T-helper 17 cell (primary cell): ENCODE measurements at regions not wholly inside any gene's neighbourhood (a gene's known extent, or its start where the extent isn't known, plus 50 kb on each side); places are given as distances from the start of the nearest gene placed in this dataset.

Experiments
- ATAC-seq: fragments of 150-1000 bp; cut with Tn5 transposase; 2 replicates; pipeline ENCODE4 v1.10.0; 2021; ENCODE audit warnings: mild to moderate bottlenecking, moderate library complexity
- DNase-seq, 3 donors: peaks; one replicate each; pipeline versions ENCODE4 v3.0.0 to v3.0.0-alpha.2; 2020 to 2021
- H3K9me3 ChIP-seq: one replicate; pipeline ENCODE4 v1.7.0; 2013; ENCODE audit warnings: low read length, mild to moderate bottlenecking; ENCODE audit not compliant: control insufficient read depth, poor library complexity, severe bottlenecking
- H3K27ac Mint-ChIP-seq: one replicate; pipeline ENCODE4 v1.8.0; 2022; ENCODE audit warnings: mild to moderate bottlenecking, moderate library complexity, mixed read lengths
- H3K27me3 Mint-ChIP-seq: one replicate; pipeline ENCODE4 v1.8.0; 2022; ENCODE audit warnings: mixed read lengths
- H3K36me3 Mint-ChIP-seq: one replicate; pipeline ENCODE4 v1.8.0; 2022; ENCODE audit warnings: low read depth, mixed read lengths
- H3K4me1 Mint-ChIP-seq: one replicate; pipeline ENCODE4 v1.8.0; 2022; ENCODE audit warnings: mild to moderate bottlenecking, mixed read lengths
- H3K4me3 Mint-ChIP-seq: one replicate; pipeline ENCODE4 v1.8.0; 2022; ENCODE audit warnings: mild to moderate bottlenecking, moderate library complexity, mixed read lengths

DNA sequence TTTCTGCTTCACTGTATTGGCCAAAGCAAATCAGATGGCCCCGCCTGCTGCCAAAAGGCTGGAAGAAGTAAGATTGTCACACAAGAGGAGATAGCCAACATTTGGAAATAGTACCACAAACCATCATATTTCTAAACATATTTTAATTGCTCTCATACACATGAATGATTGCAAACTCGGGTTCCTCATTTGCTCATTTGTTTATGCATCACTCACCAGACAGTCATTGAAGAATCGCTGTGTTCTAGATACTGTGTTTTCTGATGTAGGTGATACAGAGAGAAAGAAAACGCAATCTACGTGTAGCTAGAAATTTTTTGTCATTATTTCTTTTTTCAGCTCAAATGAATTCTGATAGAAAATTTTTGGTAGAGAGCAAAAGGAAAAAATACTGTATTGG lies 1103.4 kb downstream of the TSN start:
- H3K4me3 Mint-ChIP-seq = no peak overlapping the region
- H3K27ac Mint-ChIP-seq = no peak overlapping the region
- no peaks in the 10 kb centered on the region for H3K9me3 ChIP-seq
- ATAC-seq (no peak), DNase-seq (no peak)
- no peaks in the 10 kb centered on the region for H3K27me3 Mint-ChIP-seq
- no peaks in the 10 kb centered on the region for H3K4me1 Mint-ChIP-seq
- no peaks in the 10 kb centered on the region for H3K36me3 Mint-ChIP-seq

DNA sequence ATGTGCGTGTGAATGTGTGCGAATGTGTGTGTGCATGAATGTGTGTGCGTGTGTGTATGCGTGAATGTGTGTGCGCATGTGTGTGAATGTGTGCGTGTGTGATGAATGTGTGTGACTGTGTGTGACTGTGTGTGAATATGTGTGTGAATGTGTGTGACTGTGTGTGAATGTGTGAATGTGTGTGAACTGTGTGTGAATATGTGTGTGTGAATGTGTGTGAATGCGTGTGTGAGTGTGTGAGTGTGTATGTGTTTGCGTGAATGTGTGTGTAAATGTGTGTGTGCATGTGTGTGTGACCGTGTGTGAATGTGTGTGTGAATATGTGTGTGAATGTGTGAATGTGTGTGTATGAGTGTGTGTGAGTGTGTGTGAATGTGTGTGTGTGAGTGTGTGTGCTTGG lies 1103.8 kb downstream of the TSN start:
- no peaks in the 10 kb centered on the region for H3K36me3 Mint-ChIP-seq
- H3K9me3 ChIP-seq = no peaks in the 10 kb centered on the region
- no peak overlapping the region for H3K4me3 Mint-ChIP-seq
- no peak for ATAC-seq
- DNase-seq = no peak
- H3K4me1 Mint-ChIP-seq = no peaks in the 10 kb centered on the region
- H3K27ac Mint-ChIP-seq = no peak overlapping the region
- no peaks in the 10 kb centered on the region for H3K27me3 Mint-ChIP-seq

DNA sequence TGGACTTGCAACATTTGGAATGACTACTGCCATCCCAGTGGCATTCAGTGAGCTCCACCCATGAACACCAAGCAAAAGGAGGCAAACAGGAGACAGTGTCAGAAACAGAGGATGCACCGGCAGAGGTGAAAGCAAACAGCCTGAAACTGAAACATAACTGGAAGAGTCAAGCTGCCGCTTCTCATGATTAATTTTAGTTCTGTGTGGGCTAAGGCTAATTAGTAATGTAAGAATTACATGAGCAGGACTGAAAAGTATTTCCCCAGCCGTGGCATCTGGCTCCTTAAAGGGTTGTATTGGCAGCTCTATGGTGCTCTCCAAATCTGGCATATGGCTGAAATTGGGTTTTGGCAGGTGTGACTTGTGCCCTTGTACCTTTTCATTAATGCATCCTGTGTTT lies 1108.1 kb downstream of the TSN start:
- DNase-seq = no peak
- no peaks in the 10 kb centered on the region for H3K9me3 ChIP-seq
- no peaks in the 10 kb centered on the region for H3K27me3 Mint-ChIP-seq
- no peak overlapping the region for H3K27ac Mint-ChIP-seq
- no peak overlapping the region for H3K4me3 Mint-ChIP-seq
- no peak for ATAC-seq
- no peaks in the 10 kb centered on the region for H3K4me1 Mint-ChIP-seq
- no peaks in the 10 kb centered on the region for H3K36me3 Mint-ChIP-seq

DNA sequence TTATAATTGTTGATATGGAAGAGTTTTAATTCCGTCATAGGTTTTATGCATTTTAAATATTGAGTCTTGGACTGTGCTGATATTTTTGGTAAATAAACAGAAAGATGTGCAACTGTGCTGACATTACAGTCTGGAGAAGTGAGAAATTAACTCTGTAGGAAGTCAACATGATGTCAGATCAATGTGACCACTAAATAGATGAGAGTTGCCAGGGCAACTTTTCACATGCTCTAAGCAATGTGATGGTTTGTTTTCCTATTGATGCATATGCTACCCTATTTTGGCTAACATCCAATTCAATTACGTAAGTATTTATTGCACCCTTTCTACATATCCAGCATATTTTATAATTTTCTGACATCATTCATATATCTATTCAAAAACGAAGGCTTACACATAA lies 1109.3 kb downstream of the TSN start:
- ATAC-seq = no peak
- Mint-ChIP-seq H3K4me1 (no peaks in the 10 kb centered on the region), H3K36me3 (no peaks in the 10 kb centered on the region), H3K4me3 (no peak overlapping the region), H3K27ac (no peak overlapping the region), H3K27me3 (no peaks in the 10 kb centered on the region)
- DNase-seq = no peak
- no peaks in the 10 kb centered on the region for H3K9me3 ChIP-seq

DNA sequence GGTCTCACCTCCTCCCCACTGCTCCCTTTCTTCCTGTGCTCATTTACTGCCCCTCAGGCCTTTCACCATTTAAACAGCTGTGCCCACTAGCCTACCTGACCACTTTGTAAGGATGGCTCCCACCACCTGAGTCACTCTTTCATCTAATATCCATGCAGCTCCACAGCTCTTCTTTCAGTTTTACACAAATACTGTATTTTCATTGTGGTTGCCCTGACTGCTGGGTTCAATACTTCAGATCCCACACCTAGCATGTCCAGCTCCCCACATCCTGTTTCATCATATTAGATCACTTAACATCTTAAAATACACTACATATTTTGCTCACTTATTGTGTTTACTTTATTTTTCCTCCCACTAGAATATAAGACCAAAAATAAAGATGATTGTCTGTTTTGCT lies 1110.6 kb downstream of the TSN start:
- no peaks in the 10 kb centered on the region for H3K36me3 Mint-ChIP-seq
- ATAC-seq (no peak), DNase-seq (no peak)
- no peak overlapping the region for H3K27ac Mint-ChIP-seq
- H3K27me3 Mint-ChIP-seq = no peaks in the 10 kb centered on the region
- no peaks in the 10 kb centered on the region for H3K4me1 Mint-ChIP-seq
- no peak overlapping the region for H3K4me3 Mint-ChIP-seq
- no peaks in the 10 kb centered on the region for H3K9me3 ChIP-seq

DNA sequence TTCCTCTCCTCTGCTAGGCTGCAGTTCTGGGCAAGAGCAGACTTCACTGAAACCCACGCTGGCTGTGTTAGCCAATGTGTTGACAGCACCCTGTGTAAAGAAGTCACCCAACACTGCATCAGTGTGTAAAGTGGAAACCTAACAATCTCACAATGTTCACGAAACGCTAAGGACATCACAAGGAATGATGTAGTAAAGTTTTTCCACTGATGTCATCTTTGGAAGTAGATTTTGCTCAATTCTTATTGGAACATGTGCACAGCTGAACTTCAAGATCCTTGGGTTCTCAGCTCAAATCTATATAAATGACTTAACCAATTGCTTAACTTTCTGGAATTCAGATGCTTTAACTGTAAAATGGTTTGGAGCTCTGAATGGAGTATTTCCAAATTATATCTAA lies 1112.5 kb downstream of the TSN start:
- no peak overlapping the region for H3K4me3 Mint-ChIP-seq
- no peaks in the 10 kb centered on the region for H3K4me1 Mint-ChIP-seq
- H3K27me3 Mint-ChIP-seq = no peaks in the 10 kb centered on the region
- DNase-seq (no peak), ATAC-seq (no peak)
- no peaks in the 10 kb centered on the region for H3K36me3 Mint-ChIP-seq
- no peak overlapping the region for H3K27ac Mint-ChIP-seq
- no peaks in the 10 kb centered on the region for H3K9me3 ChIP-seq

DNA sequence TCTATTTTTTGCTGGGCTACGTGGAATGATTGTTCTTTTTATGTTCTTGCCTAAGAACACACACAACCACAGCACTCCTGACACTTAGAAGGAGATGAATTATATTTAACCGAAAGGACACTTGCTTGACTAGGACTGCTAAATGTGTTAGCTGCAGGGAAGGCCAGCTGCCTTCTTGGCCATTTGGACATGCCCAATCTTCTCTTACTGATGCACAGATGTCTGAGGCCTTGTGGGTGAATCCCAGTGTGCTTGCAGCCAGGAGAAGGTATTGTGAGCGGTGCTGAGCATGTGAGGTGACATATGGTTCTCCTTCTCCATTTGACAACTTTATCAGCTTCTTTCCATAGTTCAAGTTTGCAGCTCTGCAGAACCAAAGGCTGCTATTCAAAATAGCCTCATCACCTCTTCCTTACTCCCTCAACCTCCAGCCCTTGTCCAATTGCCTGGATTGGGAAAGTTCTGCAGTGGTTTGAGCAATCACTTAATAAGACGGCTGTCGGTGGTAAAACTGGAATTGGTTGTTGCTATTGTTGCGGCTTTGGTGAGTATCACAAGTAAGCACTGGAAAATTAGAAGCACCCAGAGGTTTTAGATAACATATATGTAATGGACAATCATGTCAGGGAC lies 1113.3 kb downstream of the TSN start:
- no peak for DNase-seq
- Mint-ChIP-seq H3K36me3 (no peaks in the 10 kb centered on the region), H3K4me3 (no peak overlapping the region), H3K27ac (no peak overlapping the region), H3K4me1 (no peaks in the 10 kb centered on the region), H3K27me3 (no peaks in the 10 kb centered on the region)
- no peaks in the 10 kb centered on the region for H3K9me3 ChIP-seq
- ATAC-seq = no peak

DNA sequence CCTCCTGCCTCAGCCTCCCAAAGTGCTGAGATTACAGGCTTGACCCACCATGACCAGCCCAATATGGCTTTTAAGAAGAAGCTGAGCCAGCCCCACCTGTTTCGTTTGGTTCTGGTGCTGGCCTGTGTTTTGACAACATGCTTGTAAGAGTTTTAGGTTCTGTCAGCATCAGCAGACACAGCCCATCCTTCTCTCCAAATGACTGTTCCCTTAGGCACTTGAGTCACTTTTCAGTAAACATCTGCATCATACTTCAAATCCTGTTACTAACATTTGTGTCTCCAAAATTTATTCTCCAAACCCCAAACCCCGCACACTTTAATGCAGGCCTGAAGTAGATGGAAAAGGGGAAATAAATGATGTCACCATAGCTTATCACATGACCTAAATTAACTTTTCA lies 1118.5 kb downstream of the TSN start:
- Mint-ChIP-seq H3K4me1 (no peaks in the 10 kb centered on the region), H3K36me3 (no peaks in the 10 kb centered on the region), H3K4me3 (no peak overlapping the region), H3K27ac (no peak overlapping the region), H3K27me3 (no peaks in the 10 kb centered on the region)
- ATAC-seq (no peak), DNase-seq (no peak)
- no peaks in the 10 kb centered on the region for H3K9me3 ChIP-seq

DNA sequence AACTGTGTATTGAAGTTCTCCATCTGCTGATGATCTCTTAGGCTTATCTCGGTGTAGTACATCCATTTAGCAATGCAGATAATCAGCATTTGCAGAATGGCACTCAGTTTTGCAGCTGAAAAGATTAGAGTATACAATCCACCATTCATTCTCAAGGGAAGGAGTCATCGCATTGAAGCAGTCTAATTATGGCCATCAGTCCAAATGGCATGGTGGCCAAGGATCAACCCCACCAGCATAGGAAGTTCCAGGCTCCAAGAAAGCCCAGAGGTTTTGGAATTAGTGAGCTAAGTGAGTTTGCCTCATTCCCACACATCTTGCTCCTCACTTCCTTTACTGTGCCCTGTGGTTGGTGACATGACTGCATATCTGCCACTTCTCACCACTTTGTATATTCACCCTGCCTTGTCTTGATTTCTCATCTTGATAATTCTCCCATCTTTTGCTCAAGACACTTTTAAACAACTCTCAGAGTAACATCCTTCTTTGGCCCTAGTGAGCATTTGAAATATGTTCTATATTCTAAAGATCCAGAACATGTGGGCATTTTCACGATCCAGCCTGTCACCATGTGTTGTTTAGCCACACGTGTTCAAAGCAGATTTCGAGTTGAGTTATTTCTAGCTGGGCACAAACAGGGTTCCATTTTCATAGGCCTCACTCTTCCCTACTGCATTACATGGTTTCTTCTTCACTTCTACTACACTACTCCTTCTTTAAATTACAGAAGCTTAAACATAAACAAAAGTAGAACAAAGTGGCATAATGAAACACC lies 1119.8 kb downstream of the TSN start:
- no peaks in the 10 kb centered on the region for H3K27me3 Mint-ChIP-seq
- H3K36me3 Mint-ChIP-seq = no peaks in the 10 kb centered on the region
- no peaks in the 10 kb centered on the region for H3K4me1 Mint-ChIP-seq
- no peak for DNase-seq
- H3K4me3 Mint-ChIP-seq = no peak overlapping the region
- no peak for ATAC-seq
- H3K27ac Mint-ChIP-seq = no peak overlapping the region
- no peaks in the 10 kb centered on the region for H3K9me3 ChIP-seq

DNA sequence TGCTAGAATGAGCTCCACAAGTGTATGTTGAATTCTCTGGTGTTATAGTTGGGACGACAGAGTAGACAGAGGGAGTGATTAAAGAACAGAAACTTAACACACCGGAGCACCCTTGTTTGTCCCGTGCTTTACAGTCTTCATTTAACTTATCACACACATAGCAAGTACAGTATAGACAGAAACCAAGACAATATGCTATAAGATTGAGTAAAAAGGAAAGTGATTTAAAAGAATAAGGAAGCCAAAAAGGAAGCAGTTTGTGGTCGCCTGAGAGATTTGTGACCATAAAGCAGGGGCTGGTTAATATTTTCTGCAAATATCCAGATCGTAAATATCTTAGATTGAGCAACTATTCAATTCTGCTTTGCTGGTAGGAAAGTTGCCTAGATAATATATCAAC lies 1128.4 kb downstream of the TSN start:
- H3K4me3 Mint-ChIP-seq = no peak overlapping the region
- no peaks in the 10 kb centered on the region for H3K4me1 Mint-ChIP-seq
- DNase-seq = no peak
- ATAC-seq = no peak
- H3K9me3 ChIP-seq = no peaks in the 10 kb centered on the region
- H3K36me3 Mint-ChIP-seq = no peaks in the 10 kb centered on the region
- no peaks in the 10 kb centered on the region for H3K27me3 Mint-ChIP-seq
- no peak overlapping the region for H3K27ac Mint-ChIP-seq

DNA sequence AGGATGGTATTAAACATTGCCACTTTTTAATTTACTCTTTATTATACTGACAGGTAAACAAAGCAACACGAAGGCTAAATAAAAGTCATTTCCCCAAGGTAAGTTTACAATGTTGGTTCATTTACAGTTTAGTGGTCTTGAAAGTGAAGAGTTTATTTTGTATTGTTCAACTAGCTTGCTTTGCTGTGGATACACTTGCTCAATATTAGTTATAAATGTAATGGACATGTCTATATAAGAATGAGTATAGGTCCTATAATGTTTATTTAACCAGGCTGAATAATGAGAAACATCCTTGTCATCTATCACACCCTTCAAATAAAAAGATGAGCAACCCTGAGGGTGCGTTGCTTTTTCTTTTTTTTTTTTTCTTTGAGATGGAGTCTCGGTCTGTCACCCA lies 1129.4 kb downstream of the TSN start:
- Mint-ChIP-seq H3K27ac (no peak overlapping the region), H3K27me3 (no peaks in the 10 kb centered on the region), H3K36me3 (no peaks in the 10 kb centered on the region), H3K4me3 (no peak overlapping the region), H3K4me1 (no peaks in the 10 kb centered on the region)
- no peak for DNase-seq
- no peaks in the 10 kb centered on the region for H3K9me3 ChIP-seq
- no peak for ATAC-seq

DNA sequence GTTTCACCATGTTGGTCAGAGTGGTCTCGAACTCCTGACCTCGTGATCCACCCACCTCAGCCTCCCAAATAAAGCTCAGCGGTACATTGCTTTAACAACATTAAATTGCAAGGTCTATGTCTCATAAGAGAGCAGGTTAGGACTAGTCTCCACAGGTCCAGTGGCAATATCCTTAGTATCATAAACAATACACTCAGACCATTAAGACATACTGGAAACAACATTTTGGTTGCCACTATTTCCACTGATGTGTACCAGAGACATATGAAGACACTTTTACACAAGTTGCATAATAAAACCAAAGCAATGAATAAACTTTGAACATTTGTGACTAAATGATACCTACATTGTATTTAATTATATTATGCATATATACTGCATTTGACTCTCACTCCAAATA lies 1130.0 kb downstream of the TSN start:
- H3K36me3 Mint-ChIP-seq = no peaks in the 10 kb centered on the region
- no peaks in the 10 kb centered on the region for H3K9me3 ChIP-seq
- no peaks in the 10 kb centered on the region for H3K27me3 Mint-ChIP-seq
- ATAC-seq (no peak), DNase-seq (no peak)
- H3K27ac Mint-ChIP-seq = no peak overlapping the region
- H3K4me1 Mint-ChIP-seq = no peaks in the 10 kb centered on the region
- no peak overlapping the region for H3K4me3 Mint-ChIP-seq

DNA sequence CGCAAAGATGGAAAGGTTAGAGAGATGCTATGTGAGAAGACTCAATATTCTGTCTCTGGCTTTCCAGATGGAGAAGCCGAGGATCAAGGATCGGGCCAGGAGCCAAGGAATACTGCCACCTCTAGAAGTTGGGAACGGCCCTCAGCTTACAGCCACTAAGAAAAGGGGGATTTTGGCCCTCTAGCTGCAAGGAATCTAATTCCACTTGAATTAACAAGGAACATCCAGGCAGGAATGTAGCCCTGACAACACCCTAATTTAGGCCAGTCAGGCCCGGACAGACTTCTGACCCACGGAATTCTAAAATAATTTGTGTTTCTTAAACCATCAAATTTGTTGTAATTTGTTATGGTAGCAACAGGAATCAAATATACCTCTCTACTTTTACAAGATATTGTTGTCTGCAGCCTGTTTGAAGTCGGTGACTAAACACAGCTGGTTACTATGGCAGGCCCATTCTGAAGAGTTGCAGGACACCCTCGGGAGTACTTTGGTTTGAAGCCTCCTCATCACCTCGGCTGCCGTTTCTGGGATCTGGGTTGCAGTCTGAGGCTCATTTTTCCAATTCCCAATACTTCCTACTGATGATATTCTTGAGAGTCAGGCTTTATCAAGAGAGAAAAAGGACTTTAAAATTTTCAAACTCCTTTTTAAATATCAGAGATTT lies 1131.2 kb downstream of the TSN start:
- Mint-ChIP-seq H3K27me3 (no peaks in the 10 kb centered on the region), H3K27ac (no peak overlapping the region), H3K4me3 (no peak overlapping the region), H3K36me3 (no peaks in the 10 kb centered on the region), H3K4me1 (no peaks in the 10 kb centered on the region)
- no peak for DNase-seq
- ATAC-seq = no peak
- no peaks in the 10 kb centered on the region for H3K9me3 ChIP-seq

DNA sequence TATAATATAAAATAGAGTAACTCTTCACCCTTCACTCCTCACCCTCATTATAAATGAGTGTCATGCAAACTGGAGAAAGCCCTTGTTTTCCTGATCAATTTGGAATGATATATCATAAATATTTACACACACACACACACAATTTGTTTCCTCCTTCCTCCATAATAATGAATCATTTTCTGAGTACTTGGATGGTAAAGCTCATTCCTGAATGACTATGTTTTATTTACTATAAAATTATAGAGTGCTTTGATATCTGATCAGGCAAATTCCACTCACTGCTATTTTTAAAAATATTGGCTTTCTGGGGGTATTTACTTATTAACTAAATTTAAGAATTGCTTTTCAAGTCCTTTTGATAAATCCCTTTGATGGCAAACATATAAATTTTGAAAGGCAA lies 1125.5 kb upstream of the CNTNAP5 start:
- ATAC-seq = no peak
- H3K36me3 Mint-ChIP-seq = no peaks in the 10 kb centered on the region

More for the DNA sequence above, 1125.5 kb upstream of the CNTNAP5 start:
- H3K4me1 Mint-ChIP-seq = no peaks in the 10 kb centered on the region
- DNase-seq = no peak
- H3K9me3 ChIP-seq = no peaks in the 10 kb centered on the region
- no peak overlapping the region for H3K4me3 Mint-ChIP-seq
- H3K27me3 Mint-ChIP-seq = no peaks in the 10 kb centered on the region
- no peak overlapping the region for H3K27ac Mint-ChIP-seq
